GM18499 (cell line): ENCODE measurements at regions not wholly inside any gene's neighbourhood (a gene's known extent, or its start where the extent isn't known, plus 50 kb on each side); places are given as distances from the start of the nearest gene placed in this dataset.
A peak's percentile ranks its signal among the peaks of the same experiment; 100 is the strongest.

Source experiments
- ATAC-seq: cut with Tn5 transposase; IDR thresholded peaks from one replicate; pipeline ENCODE4 v1.9.1; 2021; ENCODE audit warnings: moderate number of reproducible peaks; ENCODE audit not compliant: insufficient read depth, unreplicated experiment

DNA sequence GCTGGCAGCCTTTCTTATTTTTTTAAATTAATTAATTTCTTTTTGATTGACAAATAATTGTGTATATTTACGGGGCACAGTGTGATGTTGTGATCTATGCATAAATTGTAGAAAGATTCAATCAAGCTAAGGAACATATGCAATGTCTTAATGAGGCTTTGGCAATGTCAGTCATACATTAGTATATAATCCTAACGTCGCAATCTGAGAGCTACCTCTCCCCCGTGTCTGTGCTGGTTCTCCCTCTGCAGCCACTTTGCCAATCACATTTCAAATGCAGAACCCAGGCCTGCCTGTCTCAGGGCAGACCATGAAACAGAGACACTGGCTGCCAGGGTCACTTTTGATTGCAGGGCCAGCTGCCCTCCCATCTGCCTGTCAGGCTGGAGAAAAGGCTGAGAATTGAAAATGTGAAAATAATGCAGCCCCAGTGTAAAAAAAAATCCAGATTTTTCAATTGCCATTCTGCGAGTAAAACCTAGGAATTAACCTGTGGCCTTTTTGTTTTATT lies 56.3 kb downstream of the SLC24A2 start:
- ATAC-seq = no peak

DNA sequence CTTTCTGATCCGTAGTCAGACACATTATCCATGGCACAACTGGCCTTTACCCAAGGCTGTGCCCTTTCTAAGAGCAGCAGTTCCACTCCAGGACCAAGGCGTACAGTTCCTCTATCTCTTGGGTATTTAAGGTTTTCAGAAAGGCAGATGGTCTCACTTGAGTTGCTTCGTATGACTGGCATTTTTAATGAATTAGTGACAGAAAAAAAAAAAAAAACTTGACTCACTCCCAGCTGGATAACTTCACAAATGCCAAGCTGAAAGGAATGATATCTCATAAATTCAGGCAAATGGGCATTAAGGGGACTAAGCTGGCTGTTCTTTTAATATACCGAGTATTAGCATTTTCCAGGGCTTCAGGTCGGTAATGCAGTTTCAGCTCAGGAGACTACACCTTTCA lies 60.7 kb downstream of the SLC24A2 start:
- ATAC-seq = no peak

DNA sequence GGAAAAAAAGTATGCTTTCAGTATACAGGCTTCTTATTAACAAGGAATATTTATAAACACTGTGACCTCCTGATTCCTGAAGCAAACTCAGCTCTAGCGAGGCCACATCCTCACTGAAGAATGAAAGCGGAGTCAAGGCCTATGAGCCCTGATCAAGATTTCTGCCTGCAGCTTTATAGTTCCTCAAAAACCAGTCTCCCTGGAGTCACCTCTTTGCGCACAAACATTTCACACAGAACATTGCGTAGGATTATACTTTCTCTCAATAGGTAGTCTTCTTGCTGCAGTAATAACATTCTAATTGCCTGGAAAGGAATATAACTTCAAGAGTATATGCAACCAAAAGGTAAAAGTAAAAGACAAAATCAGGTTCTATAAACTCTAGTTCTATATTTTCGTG lies 62.9 kb downstream of the SLC24A2 start:
- ATAC-seq = no peak

DNA sequence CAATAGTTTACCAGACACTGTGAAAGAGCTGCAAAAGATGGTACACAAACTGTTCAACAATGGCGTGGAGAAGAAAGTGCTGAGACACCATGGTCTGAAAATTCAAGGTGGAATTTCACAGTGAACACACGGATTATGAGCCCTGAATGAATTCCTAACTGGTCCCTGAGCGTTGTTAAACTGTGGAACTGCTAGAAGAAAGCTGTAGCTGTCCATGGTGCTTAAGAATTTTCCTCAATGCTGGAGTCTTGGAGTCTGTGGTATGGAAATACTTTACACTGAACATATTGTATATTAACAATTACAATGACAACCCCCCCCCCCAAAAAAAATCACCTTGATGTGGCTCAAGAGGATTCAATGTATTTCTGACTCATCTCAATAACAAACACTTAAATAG lies 68.5 kb downstream of the SLC24A2 start:
- ATAC-seq = no peak

DNA sequence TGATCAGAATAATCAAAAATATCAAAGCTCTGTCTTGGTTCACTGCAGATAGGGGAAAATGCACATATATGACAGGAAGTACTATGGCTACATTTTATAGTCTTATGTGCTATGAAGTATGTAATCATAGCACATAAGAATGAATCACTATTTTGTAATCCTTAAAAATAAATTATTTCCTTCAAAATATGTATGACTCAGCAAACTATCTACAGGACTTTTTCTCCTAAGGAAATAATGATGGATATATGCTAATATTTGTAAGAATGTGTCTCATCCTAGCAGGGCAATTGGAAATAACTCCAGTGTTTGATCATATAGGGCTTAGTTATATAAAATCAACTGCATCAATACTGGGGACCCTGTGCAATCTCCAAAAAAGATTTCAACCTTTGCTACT lies 85.1 kb downstream of the SLC24A2 start:
- ATAC-seq = no peak

DNA sequence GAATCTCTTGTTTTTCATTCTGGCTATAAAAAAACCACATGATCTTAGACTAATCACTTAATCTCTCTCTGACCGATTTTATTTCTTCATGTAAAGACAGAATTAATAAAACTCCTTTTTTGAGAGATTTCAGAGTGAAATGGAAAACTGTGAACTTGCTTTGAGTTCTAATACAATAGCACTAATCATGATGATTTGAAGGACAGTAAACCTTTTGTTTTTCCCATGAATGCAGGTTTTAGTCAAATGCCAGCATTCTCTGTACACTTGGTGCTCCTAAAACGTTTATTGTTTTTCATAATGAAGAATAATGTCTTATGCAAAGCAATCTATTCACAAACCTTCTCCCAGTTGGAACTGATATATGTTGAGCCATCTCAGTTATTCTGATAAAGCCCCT lies 86.8 kb downstream of the SLC24A2 start:
- no peak for ATAC-seq

DNA sequence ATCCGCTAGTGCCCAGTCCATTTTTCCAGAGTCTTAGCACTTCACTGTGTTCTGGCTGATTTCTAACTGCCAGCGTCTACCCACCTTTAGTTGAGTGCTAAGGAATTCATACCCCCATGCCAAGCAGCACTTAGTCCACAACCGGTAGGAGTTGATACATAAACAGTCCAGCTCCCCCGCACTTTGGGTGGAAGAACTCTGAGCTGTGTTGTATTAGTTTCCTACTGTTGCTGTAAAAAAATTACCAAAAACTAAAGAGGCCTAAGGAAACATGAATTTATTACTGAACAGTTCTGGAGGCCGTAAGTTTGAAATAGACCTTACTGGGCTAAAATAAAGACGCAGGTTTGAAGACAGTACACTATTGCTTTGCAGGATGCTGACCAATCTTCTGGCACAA lies 87.6 kb downstream of the SLC24A2 start:
- ATAC-seq = no peak

DNA sequence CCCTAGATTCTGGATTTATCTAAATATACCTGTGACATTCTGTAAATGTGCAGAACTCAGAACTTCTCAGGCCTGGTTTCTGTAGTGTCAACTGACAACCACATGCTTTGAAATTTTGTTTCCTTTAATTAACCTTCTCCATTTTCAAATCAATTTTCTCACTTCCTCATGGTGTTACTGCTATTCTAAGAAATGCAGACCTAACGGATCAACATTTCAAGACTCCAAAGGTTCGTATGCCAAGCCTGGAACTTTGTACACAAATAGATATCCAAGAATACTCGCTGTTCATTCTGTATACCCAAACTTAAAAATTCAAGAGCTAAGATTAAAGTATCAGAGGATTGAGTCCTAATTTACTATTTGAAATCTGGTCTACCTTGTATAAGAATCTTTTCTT lies 88.1 kb downstream of the SLC24A2 start:
- no peak for ATAC-seq

DNA sequence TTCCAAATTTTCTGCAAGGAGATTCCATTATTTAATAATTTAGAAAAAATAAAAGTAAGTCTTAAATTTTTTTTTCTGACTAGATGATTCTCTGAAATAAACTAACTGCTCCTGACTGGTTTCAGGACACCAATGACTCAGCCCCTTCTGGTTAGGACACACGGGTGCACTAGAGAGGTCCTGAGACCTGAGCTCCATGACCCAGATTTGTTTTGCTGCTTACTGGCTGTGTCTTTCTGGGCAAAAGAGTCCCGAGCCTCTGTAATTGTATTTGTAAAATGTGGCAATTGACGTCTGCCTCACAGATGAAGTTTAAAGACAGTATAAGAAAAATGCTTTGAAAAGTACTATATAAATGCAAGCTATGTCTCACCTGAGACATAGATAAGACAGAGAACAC lies 89.1 kb downstream of the SLC24A2 start:
- ATAC-seq = no peak

DNA sequence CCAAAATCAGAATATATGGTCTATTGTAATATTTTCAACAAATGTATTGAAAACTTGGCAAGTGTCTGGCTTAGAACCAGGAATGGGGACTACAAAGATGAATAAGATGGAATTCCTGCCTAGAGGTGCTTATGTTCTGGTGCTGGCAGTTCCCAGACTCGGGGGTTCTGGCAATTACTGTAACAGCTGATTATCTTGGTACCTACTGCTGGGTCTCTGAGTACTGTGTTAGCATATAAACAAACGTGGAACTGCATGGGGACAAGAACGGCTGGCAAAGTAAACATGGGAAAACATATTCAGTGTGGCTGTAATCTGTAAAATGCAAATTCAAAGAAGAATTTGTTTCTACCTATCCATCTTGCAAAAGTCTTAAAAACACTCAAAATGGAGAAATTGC lies 89.9 kb downstream of the SLC24A2 start:
- ATAC-seq = no peak

DNA sequence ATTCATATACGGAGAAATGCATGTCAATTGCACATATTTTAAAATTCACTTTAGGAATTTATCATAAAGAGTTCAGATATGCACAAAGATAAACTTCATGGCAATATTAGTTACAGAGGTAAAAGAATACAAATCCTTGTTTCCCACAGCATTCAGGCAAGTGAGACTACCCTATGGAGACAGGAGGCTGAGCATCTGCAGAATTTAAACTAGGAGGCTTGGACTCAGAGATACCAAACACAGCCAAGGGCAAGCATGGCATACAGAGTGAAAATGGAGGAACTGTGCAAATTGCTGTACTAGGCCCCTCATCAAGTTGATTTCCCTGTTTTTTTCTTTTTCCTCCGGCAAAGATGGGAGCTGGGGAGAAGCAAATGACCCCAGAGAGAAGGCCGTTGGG lies 94.2 kb downstream of the SLC24A2 start:
- ATAC-seq = no peak

DNA sequence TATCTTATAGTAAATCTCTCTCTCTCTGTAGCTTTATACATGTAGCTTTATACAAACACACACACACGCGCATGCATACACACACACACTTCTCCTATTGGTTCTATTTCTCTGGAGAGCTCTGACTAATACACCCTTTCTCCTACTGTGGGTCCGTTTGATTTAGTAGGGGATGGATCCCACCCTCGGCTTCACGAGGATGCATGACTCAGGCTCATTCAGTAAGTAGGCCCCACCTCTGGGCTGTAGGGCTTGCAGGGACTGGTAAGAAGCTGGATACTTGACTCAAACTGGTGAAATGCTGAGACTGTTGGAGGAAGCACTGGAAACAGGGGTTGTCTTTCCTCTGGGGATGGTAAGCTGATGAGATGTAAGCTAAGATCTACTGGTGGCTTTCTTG lies 98.7 kb downstream of the SLC24A2 start:
- no peak for ATAC-seq

DNA sequence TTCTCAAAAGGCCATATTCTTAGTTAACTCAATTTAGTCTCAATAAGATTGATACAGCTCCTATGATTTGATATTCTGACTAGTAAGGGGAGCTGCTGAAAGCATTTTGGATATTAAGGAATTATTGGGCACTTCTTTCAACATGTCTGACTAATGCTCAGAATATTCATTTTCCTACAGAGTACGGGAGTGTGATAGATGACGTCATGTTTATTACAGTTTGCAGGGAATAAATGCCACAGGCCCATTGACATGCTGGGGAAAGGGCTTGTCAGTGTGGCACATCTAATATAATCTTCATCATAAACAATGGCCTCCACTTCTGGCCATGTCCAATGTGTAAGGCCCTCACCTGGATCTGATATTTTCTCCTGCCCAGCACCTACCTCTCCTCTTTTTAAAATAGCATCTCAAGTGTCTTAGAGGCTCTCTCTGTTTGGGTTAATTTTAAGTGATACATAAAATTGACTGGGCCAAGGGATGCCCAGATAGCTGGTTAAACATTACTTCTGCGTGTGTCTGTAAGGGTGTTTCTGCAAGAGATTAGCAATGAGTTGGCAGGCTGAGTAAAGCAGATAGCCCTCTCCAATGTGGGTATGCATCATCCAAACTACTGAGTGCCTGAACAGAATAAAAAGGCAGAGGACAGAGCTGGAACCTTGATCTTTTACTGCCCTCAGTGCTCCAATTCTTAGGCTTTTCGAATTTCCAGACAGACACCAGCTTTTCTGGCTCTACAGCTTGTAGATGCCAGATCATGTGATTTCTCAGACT lies 99.3 kb downstream of the SLC24A2 start:
- no peak for ATAC-seq

DNA sequence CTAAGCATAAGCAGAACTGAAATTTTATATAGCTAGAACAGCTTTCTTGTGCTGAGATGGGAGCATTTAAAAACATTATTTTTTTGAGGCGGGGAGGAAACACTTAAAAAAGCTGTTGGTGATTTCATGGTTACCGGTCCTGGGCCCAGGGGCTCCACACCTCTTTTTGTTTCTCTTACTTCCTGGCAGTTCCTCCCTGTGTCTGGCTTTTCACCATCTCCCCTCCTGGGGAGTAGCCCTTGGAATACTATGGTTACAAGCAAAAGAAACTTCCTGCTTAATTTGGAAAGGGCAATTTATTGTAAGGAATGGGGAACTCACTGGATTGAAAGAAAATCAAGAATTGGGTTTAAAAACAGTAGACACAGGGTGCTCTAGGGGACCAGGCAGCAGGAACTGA lies 105.1 kb downstream of the SLC24A2 start:
- no peak for ATAC-seq

DNA sequence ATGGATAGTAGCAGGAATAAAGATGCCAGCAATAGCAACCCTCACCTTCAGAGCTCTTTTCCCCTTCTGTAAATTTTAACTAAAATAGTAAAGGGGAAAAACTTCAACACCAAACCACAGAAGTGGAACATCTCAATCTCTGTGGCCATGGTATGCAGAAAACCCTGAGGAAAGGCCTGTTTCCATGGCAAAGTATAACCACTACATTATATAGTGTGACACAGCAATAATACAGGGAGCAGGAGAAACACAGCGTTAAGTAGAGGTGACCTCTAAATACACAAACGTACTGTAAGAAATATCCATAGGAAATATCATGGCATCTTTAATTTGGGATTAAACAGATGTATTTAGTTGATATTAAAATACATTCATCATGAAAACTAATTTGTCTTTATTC lies 106.4 kb downstream of the SLC24A2 start:
- no peak for ATAC-seq

DNA sequence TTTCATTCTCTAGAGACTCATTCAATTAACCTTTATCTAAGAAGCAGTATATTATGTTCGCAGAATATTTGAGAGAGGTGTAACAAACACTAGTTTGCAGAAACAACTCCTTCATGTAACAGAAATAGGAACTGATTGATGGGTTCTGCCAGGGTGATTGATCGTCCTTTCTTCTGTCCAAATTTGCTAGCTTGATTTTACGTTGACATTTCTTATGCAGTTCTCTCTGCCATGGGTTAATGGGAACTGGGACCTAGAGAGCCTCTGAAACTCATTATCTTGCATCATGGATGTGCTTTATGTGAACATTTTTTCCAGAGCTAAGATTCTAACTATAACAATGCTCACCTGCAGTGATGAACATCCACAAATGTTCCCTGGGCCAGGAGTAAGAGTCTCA lies 107.0 kb downstream of the SLC24A2 start:
- ATAC-seq = no peak

DNA sequence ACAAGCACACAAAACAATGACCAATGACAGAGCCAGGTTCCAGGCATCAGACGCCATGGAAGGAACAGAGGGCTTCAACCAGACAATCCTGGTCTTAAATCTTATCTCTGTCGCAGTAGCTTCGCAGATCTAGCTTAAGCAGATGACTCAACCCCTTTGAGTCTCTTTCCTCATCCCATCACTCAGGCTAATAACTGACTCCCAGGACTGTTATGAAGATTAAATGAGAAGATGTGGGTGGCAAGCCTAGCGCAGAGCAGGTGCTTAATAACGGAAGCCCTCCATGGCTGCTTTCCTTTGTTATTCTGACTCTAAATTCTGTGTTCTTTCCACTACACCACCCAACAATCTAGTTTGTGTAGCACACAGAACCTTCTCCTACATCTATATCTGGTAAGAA lies 110.9 kb downstream of the SLC24A2 start:
- no peak for ATAC-seq

DNA sequence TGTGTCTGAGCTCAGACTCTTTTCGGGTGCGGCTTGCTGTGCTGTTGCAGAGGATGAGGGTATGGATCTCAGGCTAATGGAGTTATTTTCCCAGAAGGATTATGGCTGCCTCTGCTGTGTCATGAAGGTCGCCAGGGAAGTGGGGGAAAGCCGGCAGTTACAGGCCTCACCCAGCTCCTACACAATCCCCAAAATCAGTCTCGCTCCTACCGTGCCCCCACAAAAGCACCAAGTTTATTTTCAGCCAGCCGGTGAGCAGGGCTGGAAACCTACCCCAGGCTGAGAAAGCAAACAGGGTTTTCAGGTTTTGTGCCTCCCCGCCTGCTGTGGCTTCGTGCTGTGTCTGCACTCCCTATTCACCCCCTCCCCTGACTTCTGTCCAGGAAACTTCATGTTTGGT lies 113.3 kb downstream of the SLC24A2 start:
- no peak for ATAC-seq

DNA sequence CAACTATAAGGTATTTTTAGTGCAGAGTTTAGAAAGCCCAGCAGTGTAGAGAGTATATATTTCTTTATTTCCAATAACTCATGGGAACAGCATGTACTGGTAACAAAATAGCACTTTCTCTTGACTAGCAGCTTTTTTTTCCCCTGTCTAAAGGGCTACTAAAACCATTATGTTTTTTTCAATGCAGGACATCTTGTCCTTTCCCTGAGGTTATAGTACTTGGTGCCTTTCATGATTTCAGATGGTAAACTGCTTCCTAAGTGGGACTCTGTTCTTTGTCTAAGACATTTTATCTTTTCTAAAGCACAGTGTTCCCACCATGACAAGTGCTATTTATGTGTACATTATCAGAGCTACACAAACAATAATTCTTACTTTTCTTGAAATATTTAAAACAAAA lies 122.3 kb downstream of the SLC24A2 start:
- ATAC-seq = no peak

DNA sequence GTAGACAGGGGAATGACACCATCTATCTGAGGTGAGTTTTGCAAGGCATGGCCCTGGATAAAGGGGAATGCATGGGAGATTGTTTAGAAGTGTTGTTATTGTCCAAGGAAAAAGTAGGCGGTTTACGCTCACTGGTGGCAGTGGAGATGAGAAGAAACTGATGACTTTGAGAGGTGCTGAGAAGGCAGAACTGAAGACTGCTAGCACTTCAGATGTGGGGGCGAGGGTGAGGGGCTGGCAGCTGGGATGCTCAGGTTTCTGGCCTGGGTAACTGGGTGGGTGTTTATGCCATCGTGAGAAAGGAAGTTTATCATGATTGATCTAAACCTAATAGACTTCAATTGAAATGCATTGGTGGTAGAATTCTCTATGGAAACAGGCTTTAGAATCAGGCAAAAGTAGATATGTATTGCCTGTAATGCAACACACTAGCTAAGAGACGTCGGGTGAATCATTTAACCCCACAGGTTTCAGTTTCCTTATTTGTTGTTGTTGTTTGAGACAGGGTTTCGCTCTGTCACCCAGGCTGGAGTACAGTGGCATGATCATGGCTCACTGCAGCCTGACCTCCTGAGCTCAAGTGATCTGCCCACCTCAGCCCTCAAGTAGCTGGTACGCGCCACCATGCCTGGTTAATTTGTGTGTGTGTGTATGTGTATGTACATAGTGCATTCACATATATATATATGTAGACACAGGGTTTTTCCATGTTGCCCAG lies 123.5 kb downstream of the SLC24A2 start:
- ATAC-seq = peak; percentile 100

DNA sequence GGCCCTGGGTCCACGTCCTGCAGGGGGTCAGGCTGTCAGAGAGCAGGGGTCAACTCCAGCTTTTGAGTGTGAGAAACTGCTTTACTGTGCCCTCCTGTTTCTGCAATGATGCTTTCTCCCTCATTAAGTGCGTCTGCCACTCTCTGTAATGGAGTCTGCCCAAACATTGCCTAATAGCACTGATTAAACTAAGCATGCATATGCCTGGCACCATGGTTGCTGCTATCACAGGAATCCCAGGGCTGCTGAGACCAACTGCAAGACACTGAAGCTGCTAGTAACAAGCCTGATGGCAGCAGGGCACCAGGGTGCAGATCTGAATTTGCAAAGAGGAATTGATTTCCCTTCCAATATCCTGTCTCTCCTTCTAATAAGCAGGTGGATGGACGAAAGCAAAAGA lies 125.3 kb downstream of the SLC24A2 start:
- ATAC-seq = no peak

DNA sequence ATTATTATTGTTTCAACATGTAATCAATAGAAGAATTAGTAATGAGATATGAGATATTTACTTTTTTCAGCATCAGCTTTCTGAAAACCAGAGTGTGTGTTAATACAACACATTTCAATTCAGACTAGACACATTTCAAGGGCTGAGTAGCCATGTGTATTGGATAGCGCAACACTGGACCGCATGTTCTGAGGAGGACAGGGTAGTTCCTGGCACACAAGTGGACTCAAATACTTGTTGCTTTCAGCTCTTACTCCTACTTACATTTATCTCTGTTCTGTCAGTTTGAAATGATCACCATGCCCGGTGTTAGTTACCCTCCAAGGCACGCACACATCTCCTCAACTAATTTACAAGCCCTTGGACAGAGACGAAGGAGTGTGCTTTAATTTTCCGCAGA lies 126.6 kb downstream of the SLC24A2 start:
- no peak for ATAC-seq
